ENCODE measurements at regions not wholly inside any gene's neighbourhood (a gene's known extent, or its start where the extent isn't known, plus 50 kb on each side); places are given as distances from the start of the nearest gene placed in this dataset.

DNA sequence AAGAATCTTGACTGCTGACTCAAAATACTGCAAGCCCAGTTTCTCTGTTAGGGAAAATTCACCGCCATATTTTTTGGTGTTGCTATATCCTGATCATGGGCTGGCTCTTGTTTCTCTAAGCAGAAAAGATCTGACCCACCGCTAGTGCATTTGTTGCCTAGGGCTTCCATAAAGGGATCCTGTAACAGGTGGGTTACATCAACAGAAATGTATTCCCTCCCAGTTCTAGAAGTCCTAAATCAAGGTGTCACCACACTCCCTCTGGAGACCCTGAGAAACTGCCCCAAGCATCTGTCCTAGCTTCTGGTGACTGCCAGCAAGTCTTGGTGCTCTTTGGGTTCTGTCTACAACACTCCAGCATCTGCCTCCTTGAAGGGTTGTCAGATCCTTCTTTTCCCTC, 99.7 kb downstream of the MAF start:
- Histone ChIP-seq H3K27ac (ENCODE audit: insufficient read depth, low read length, poor library complexity, severe bottlenecking) (no peak overlapping the region), H3K4me3 (ENCODE audit: insufficient read depth, low read depth, low read length, poor library complexity, severe bottlenecking) (no peak overlapping the region), H3K27me3 (replicated peaks; ENCODE audit: control insufficient read depth, insufficient read depth, low read length, poor library complexity, severe bottlenecking) (no peaks in the 10 kb centered on the region), H3K4me1 (ENCODE audit: control insufficient read depth, insufficient read depth, low read length, poor library complexity, severe bottlenecking) (no peaks in the 10 kb centered on the region), H3K36me3 (ENCODE audit: control insufficient read depth, insufficient read depth, low read length) (no peaks in the 10 kb centered on the region), H3K9me3 (ENCODE audit: control insufficient read depth, low read length) (no peaks in the 10 kb centered on the region)
- no peak for DNase-seq

DNA sequence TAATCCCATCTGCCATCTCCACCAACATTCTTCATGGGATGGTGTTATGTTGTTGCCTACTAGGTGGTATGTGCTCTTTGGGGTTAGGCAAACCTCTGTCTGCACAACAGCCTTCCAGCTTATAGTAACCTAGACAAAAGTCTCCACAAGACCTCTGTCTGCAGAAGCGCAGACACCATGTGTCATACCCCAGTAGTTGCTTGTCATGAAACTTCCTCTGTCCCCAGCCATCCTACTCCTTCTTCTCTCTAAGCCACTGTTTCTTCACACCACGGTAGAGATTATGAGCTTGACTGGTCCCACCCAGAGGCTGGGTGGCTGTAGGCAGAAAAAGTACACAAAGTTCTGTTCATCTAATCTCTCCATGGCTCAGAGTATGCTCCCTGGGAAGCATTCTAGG, 100.3 kb downstream of the MAF start:
- Histone ChIP-seq H3K27ac (ENCODE audit: insufficient read depth, low read length, poor library complexity, severe bottlenecking) (no peak overlapping the region), H3K4me1 (ENCODE audit: control insufficient read depth, insufficient read depth, low read length, poor library complexity, severe bottlenecking) (no peaks in the 10 kb centered on the region), H3K9me3 (ENCODE audit: control insufficient read depth, low read length) (no peaks in the 10 kb centered on the region), H3K27me3 (replicated peaks; ENCODE audit: control insufficient read depth, insufficient read depth, low read length, poor library complexity, severe bottlenecking) (no peaks in the 10 kb centered on the region), H3K4me3 (ENCODE audit: insufficient read depth, low read depth, low read length, poor library complexity, severe bottlenecking) (no peak overlapping the region), H3K36me3 (ENCODE audit: control insufficient read depth, insufficient read depth, low read length) (no peaks in the 10 kb centered on the region)
- DNase-seq: no peak

DNA sequence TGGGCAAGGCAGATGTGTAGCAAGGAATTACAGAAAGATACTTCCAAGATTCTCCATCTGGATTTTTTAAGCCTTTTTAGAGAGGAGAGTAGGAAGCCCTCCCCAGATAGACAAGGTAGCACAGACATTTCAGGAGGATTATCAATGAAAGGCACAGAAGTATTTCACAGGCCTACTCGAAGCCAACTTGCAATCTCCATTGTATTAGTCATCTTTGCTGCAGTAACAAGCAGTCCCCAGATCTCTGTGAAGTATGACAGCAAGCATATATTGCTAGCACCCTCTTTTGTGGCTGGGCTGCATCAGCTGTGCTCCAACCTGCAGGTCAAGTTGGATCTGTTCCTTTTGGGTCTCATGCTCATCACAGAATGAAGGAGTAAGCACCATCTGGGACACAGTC, 101.6 kb downstream of the MAF start:
- DNase-seq: no peak

DNA sequence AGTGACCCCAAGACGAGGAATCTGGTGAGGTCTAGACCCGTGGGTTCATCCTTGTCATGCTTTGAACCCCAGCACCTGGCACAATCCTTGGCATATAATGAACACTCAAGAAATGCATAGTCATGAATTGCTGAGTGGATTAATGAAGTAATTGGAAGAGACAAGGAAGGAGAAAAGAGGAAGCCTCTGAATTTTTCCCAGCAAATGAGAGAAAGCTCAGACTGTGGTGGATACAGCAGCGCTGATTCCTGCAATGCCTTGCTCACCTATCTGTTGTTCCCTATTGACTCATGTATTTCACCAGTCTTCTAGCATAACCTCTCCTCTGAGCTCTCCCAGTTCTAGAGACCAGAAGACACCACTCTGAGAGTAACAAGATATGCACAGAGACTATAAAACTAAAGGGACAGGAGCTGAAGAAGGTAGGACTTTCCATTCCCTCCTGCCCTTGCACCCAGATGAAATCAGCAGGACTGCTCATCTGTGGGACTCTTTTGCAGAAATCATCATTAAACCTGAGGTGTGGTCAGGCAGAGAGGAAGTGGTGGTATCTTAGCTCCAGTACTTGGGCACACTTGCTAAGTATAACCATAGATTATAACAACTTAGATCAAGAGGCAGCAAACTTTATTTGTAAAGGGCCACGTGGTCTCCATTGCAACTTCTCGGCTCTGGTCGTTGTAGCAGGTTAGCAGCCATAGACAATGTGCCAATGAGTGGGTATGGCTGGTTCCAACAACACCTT, 102.8 kb downstream of the MAF start:
- H3K4me1 ChIP-seq (ENCODE audit: control insufficient read depth, insufficient read depth, low read length, poor library complexity, severe bottlenecking): no peaks in the 10 kb centered on the region

More for the DNA sequence above, 101.6 kb downstream of the MAF start:
- Histone ChIP-seq H3K27ac (ENCODE audit: insufficient read depth, low read length, poor library complexity, severe bottlenecking) (no peak overlapping the region), H3K27me3 (replicated peaks; ENCODE audit: control insufficient read depth, insufficient read depth, low read length, poor library complexity, severe bottlenecking) (no peaks in the 10 kb centered on the region), H3K9me3 (ENCODE audit: control insufficient read depth, low read length) (no peaks in the 10 kb centered on the region), H3K36me3 (ENCODE audit: control insufficient read depth, insufficient read depth, low read length) (no peaks in the 10 kb centered on the region), H3K4me3 (ENCODE audit: insufficient read depth, low read depth, low read length, poor library complexity, severe bottlenecking) (no peak overlapping the region), H3K4me1 (ENCODE audit: control insufficient read depth, insufficient read depth, low read length, poor library complexity, severe bottlenecking) (no peaks in the 10 kb centered on the region)

DNA sequence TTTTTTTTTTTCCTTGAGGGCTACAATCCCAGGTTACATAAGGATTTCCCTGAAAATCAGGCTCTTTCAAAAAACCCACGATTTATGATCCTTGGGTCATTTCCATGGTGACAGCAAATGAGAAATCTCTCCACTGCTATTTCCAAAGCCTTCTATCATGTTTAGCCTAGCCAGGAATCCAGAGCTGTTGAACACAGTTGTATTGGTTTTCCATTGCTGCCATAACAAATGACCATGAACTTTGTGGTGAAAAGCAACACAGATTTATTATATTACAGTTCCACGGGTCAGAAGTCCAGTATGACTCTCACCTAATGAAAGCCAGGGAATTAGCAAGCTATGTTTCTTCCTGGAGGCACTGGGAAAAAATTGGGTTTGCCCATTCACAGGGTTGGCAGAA, 106.6 kb downstream of the MAF start:
- Histone ChIP-seq H3K27ac (ENCODE audit: insufficient read depth, low read length, poor library complexity, severe bottlenecking) (no peak overlapping the region), H3K4me3 (ENCODE audit: insufficient read depth, low read depth, low read length, poor library complexity, severe bottlenecking) (no peak overlapping the region), H3K9me3 (ENCODE audit: control insufficient read depth, low read length) (no peaks in the 10 kb centered on the region), H3K27me3 (replicated peaks; ENCODE audit: control insufficient read depth, insufficient read depth, low read length, poor library complexity, severe bottlenecking) (no peaks in the 10 kb centered on the region), H3K4me1 (ENCODE audit: control insufficient read depth, insufficient read depth, low read length, poor library complexity, severe bottlenecking) (no peaks in the 10 kb centered on the region), H3K36me3 (ENCODE audit: control insufficient read depth, insufficient read depth, low read length) (no peaks in the 10 kb centered on the region)
- no peak for DNase-seq

More for the DNA sequence above, 102.8 kb downstream of the MAF start:
- no peak for DNase-seq
- H3K9me3 ChIP-seq (ENCODE audit: control insufficient read depth, low read length): no peaks in the 10 kb centered on the region
- no peaks in the 10 kb centered on the region for H3K27me3 ChIP-seq (replicated peaks; ENCODE audit: control insufficient read depth, insufficient read depth, low read length, poor library complexity, severe bottlenecking)
- no peaks in the 10 kb centered on the region for H3K36me3 ChIP-seq (ENCODE audit: control insufficient read depth, insufficient read depth, low read length)
- H3K4me3 ChIP-seq (ENCODE audit: insufficient read depth, low read depth, low read length, poor library complexity, severe bottlenecking): no peak overlapping the region
- H3K27ac ChIP-seq (ENCODE audit: insufficient read depth, low read length, poor library complexity, severe bottlenecking): no peak overlapping the region

DNA sequence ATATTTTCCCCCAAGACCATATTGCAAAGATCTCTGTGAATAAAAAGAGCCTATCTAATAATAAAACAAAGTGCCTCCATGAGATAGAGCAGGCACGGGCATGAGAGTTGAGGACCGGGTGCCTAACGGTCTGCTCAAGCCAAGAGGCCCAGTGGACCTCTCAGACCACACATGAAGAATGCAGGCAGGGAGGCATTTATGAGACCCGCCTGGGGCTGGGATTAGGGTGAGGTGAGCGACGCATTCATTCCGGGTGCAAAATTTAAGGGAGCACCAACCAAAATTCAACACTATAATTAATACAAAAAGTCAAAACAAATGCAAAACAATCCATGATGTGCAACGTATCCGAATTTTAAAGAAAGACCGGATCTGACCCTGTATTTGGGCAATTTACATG, 108.5 kb downstream of the MAF start:
- no peaks in the 10 kb centered on the region for H3K36me3 ChIP-seq (ENCODE audit: control insufficient read depth, insufficient read depth, low read length)
- H3K27ac ChIP-seq (ENCODE audit: insufficient read depth, low read length, poor library complexity, severe bottlenecking): no peak overlapping the region
- no peak overlapping the region for H3K4me3 ChIP-seq (ENCODE audit: insufficient read depth, low read depth, low read length, poor library complexity, severe bottlenecking)
- H3K9me3 ChIP-seq (ENCODE audit: control insufficient read depth, low read length): no peaks in the 10 kb centered on the region
- no peaks in the 10 kb centered on the region for H3K4me1 ChIP-seq (ENCODE audit: control insufficient read depth, insufficient read depth, low read length, poor library complexity, severe bottlenecking)
- DNase-seq: no peak
- no peaks in the 10 kb centered on the region for H3K27me3 ChIP-seq (replicated peaks; ENCODE audit: control insufficient read depth, insufficient read depth, low read length, poor library complexity, severe bottlenecking)

GRCh38 chr16:79485020-79485419, 115.5 kb downstream of the MAF start:
- DNase-seq: no peak
- Histone ChIP-seq H3K27me3 (replicated peaks; ENCODE audit: control insufficient read depth, insufficient read depth, low read length, poor library complexity, severe bottlenecking) (no peaks in the 10 kb centered on the region), H3K36me3 (ENCODE audit: control insufficient read depth, insufficient read depth, low read length) (no peaks in the 10 kb centered on the region), H3K4me3 (ENCODE audit: insufficient read depth, low read depth, low read length, poor library complexity, severe bottlenecking) (no peak overlapping the region), H3K27ac (ENCODE audit: insufficient read depth, low read length, poor library complexity, severe bottlenecking) (no peak overlapping the region), H3K9me3 (ENCODE audit: control insufficient read depth, low read length) (no peaks in the 10 kb centered on the region), H3K4me1 (ENCODE audit: control insufficient read depth, insufficient read depth, low read length, poor library complexity, severe bottlenecking) (no peaks in the 10 kb centered on the region)

GRCh38 chr16:79484237-79484636, 116.3 kb downstream of the MAF start:
- no peaks in the 10 kb centered on the region for H3K36me3 ChIP-seq (ENCODE audit: control insufficient read depth, insufficient read depth, low read length)
- DNase-seq: no peak
- H3K27ac ChIP-seq (ENCODE audit: insufficient read depth, low read length, poor library complexity, severe bottlenecking): no peak overlapping the region
- no peaks in the 10 kb centered on the region for H3K27me3 ChIP-seq (replicated peaks; ENCODE audit: control insufficient read depth, insufficient read depth, low read length, poor library complexity, severe bottlenecking)
- H3K4me3 ChIP-seq (ENCODE audit: insufficient read depth, low read depth, low read length, poor library complexity, severe bottlenecking): no peak overlapping the region
- no peaks in the 10 kb centered on the region for H3K4me1 ChIP-seq (ENCODE audit: control insufficient read depth, insufficient read depth, low read length, poor library complexity, severe bottlenecking)
- no peaks in the 10 kb centered on the region for H3K9me3 ChIP-seq (ENCODE audit: control insufficient read depth, low read length)

GRCh38 chr16:79483336-79483735, 117.2 kb downstream of the MAF start:
- no peaks in the 10 kb centered on the region for H3K4me1 ChIP-seq (ENCODE audit: control insufficient read depth, insufficient read depth, low read length, poor library complexity, severe bottlenecking)
- DNase-seq: no peak
- H3K4me3 ChIP-seq (ENCODE audit: insufficient read depth, low read depth, low read length, poor library complexity, severe bottlenecking): no peak overlapping the region
- H3K27me3 ChIP-seq (replicated peaks; ENCODE audit: control insufficient read depth, insufficient read depth, low read length, poor library complexity, severe bottlenecking): no peaks in the 10 kb centered on the region
- H3K9me3 ChIP-seq (ENCODE audit: control insufficient read depth, low read length): no peaks in the 10 kb centered on the region
- H3K36me3 ChIP-seq (ENCODE audit: control insufficient read depth, insufficient read depth, low read length): no peaks in the 10 kb centered on the region
- H3K27ac ChIP-seq (ENCODE audit: insufficient read depth, low read length, poor library complexity, severe bottlenecking): no peak overlapping the region

DNA sequence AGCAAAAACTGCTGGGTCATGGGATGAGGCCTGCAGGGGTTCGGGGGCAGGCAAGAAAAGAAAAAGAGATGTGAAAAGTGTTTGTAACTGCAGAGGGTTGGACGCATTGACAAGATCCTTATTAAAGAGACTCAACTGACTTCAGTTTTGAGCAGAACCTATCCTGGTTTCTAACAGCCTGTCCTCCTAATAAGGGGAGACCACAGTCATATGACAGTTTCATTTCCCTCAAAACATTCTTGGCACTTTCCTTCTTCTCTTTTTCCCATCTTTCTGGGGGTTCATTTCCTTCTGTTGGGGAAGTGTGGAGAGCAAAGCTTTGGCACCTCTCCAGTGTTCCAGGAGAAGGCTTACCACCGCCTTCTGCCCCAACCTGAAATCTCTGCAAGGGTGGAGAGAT, 118.5 kb downstream of the MAF start:
- no peak overlapping the region for H3K27ac ChIP-seq (ENCODE audit: insufficient read depth, low read length, poor library complexity, severe bottlenecking)
- no peak for DNase-seq
- H3K36me3 ChIP-seq (ENCODE audit: control insufficient read depth, insufficient read depth, low read length): no peaks in the 10 kb centered on the region
- H3K4me3 ChIP-seq (ENCODE audit: insufficient read depth, low read depth, low read length, poor library complexity, severe bottlenecking): no peak overlapping the region
- H3K27me3 ChIP-seq (replicated peaks; ENCODE audit: control insufficient read depth, insufficient read depth, low read length, poor library complexity, severe bottlenecking): no peaks in the 10 kb centered on the region
- no peaks in the 10 kb centered on the region for H3K4me1 ChIP-seq (ENCODE audit: control insufficient read depth, insufficient read depth, low read length, poor library complexity, severe bottlenecking)
- H3K9me3 ChIP-seq (ENCODE audit: control insufficient read depth, low read length): no peaks in the 10 kb centered on the region
